ENCODE measurements at regions not wholly inside any gene's neighbourhood (a gene's known extent, or its start where the extent isn't known, plus 50 kb on each side); places are given as distances from the start of the nearest gene placed in this dataset.
"Not testable (repeated sequence)": the region's sequence is repeated elsewhere in the genome, so short reads cannot be mapped to it uniquely, and the experiment has no call there.

GRCh38 chr13:44668688-44669087, 92.6 kb upstream of the TSC22D1 start:
- DNase-seq (ENCODE audit: low spot score) = no peak

GRCh38 chr13:44667943-44668342, 91.8 kb upstream of the TSC22D1 start:
- no peak for DNase-seq (ENCODE audit: low spot score)

GRCh38 chr13:44666538-44666937, 90.4 kb upstream of the TSC22D1 start:
- DNase-seq (ENCODE audit: low spot score) = not testable (repeated sequence)

- DNase-seq (ENCODE audit: low spot score) = no peak
Measured at GRCh38 chr13:44664308-44664707, 88.2 kb upstream of the TSC22D1 start.

- DNase-seq (ENCODE audit: low spot score) = no peak
Measured at GRCh38 chr13:44662515-44662914, 86.4 kb upstream of the TSC22D1 start.

- DNase-seq (ENCODE audit: low spot score) = no peak
Measured at GRCh38 chr13:44661936-44662335, 85.8 kb upstream of the TSC22D1 start.

GRCh38 chr13:44660050-44660449, 83.9 kb upstream of the TSC22D1 start:
- DNase-seq (ENCODE audit: low spot score) = no peak

- no peak for DNase-seq (ENCODE audit: low spot score)
Measured at GRCh38 chr13:44652962-44653660, 77.0 kb upstream of the TSC22D1 start.

- DNase-seq (ENCODE audit: low spot score) = no peak
Measured at GRCh38 chr13:44652168-44652567, 76.0 kb upstream of the TSC22D1 start.

GRCh38 chr13:44651724-44652123, 75.6 kb upstream of the TSC22D1 start:
- no peak for DNase-seq (ENCODE audit: low spot score)

- no peak for DNase-seq (ENCODE audit: low spot score)
Measured at GRCh38 chr13:44651209-44651608, 75.1 kb upstream of the TSC22D1 start.

GRCh38 chr13:44649834-44650233, 73.7 kb upstream of the TSC22D1 start:
- no peak for DNase-seq (ENCODE audit: low spot score)

- no peak for DNase-seq (ENCODE audit: low spot score)
Measured at GRCh38 chr13:44649104-44649428, 72.9 kb upstream of the TSC22D1 start.

GRCh38 chr13:44648392-44649103, 72.4 kb upstream of the TSC22D1 start:
- no peak for DNase-seq (ENCODE audit: low spot score)

GRCh38 chr13:44647560-44647959, 71.4 kb upstream of the TSC22D1 start:
- DNase-seq (ENCODE audit: low spot score) = not testable (repeated sequence)

- DNase-seq (ENCODE audit: low spot score) = no peak
Measured at GRCh38 chr13:44646044-44646443, 69.9 kb upstream of the TSC22D1 start.

- DNase-seq (ENCODE audit: low spot score) = no peak
Measured at GRCh38 chr13:44643256-44643655, 67.1 kb upstream of the TSC22D1 start.

- no peak for DNase-seq (ENCODE audit: low spot score)
Measured at GRCh38 chr13:44637581-44637980, 61.5 kb upstream of the TSC22D1 start.

- no peak for DNase-seq (ENCODE audit: low spot score)
Measured at GRCh38 chr13:44629465-44630183, 53.5 kb upstream of the TSC22D1 start.

GRCh38 chr13:44628826-44629225, 52.7 kb upstream of the TSC22D1 start:
- not testable (repeated sequence) for DNase-seq (ENCODE audit: low spot score)

GRCh38 chr13:44627441-44627840, 51.3 kb upstream of the TSC22D1 start:
- DNase-seq (ENCODE audit: low spot score) = no peak

- no peak for DNase-seq (ENCODE audit: low spot score)
Measured at GRCh38 chr13:44626176-44626575, 50.0 kb upstream of the TSC22D1 start.

Data from mesenteric fat pad (tissue), 1 donor.